Rectal smooth muscle tissue (tissue), 1 donor: ENCODE measurements at regions not wholly inside any gene's neighbourhood (a gene's known extent, or its start where the extent isn't known, plus 50 kb on each side); places are given as distances from the start of the nearest gene placed in this dataset.

Source experiments
- H3K27ac ChIP-seq: one replicate; pipeline ENCODE4 v1.7.0; 2013; ENCODE audit warnings: low read depth, low read length, inconsistent platforms
- H3K27me3 ChIP-seq: one replicate; pipeline ENCODE4 v1.7.0; 2013; ENCODE audit warnings: low read length; ENCODE audit not compliant: control insufficient read depth, insufficient read depth
- H3K36me3 ChIP-seq: one replicate; pipeline ENCODE4 v1.7.0; 2013; ENCODE audit warnings: low read length; ENCODE audit not compliant: control insufficient read depth, insufficient read depth
- H3K4me1 ChIP-seq: one replicate; pipeline ENCODE4 v1.7.0; 2013; ENCODE audit warnings: low read length; ENCODE audit not compliant: control insufficient read depth, insufficient read depth
- H3K4me3 ChIP-seq: one replicate; pipeline ENCODE4 v1.7.0; 2013; ENCODE audit warnings: low read length
- H3K9ac ChIP-seq: one replicate; pipeline ENCODE4 v1.7.0; 2013; ENCODE audit warnings: low read length

DNA sequence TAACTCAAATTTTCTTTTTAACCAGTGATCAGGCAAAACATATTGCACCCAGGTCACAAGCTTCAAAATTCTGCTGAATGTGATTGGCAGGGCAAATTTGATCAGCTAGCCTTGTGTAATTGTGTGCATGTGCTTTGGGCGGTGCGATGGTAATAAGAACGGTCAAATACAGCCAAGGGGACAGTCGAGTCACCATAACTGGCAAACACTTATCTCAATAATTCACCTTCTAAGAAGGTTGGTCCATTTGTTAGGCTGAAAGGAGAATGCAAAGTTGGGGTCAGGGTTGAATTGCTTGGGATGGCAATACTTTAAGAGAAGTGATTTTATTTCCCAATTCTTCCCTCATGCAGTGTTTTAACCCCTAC, 302.4 kb upstream of the PDZRN3 start:
- Histone ChIP-seq H3K27ac (no peak overlapping the region), H3K9ac (no peak overlapping the region), H3K4me3 (no peak overlapping the region), H3K36me3 (no peaks in the 10 kb centered on the region), H3K27me3 (no peaks in the 10 kb centered on the region), H3K4me1 (no peaks in the 10 kb centered on the region)

DNA sequence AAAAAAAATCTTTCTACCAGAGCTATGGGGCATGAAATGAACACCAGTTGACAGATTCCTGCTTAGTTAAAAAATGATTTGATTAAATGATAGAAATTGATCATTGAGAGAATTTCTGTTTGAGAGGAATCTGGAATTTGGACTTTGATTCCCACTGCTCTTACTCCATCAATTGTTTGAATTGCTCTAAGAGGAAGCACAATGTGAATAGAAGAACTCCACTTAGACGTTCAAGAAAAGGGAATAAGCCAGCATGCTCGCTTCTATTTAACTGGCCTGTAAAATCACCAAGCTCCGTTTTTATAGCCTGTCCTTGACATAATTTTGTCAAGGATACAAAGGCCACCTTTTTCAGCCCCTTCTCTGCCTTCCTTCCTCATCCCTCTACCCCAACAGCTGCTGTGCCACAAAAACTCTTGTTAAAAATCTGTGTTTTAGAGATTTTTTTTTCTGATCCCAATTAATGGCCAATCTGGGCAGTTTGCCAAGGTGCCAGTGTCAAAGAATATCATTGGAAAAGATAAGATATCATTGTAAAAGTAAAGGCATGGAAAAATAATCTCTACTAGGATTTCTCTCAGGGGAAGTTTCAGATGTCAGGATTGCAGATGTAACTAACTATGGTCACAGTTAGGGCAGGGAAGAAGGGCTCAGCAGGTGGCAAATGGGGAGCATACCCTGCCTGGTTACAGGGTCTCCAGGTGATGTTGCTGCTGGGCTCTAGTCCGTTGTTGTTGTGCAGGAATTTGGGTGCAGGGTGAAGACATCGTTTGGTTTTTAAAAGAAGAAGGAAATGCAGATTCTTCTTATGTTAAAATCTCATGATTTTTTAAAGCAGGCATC, 301.8 kb upstream of the PDZRN3 start:
- Histone ChIP-seq H3K4me3 (no peak overlapping the region), H3K9ac (no peak overlapping the region)

DNA sequence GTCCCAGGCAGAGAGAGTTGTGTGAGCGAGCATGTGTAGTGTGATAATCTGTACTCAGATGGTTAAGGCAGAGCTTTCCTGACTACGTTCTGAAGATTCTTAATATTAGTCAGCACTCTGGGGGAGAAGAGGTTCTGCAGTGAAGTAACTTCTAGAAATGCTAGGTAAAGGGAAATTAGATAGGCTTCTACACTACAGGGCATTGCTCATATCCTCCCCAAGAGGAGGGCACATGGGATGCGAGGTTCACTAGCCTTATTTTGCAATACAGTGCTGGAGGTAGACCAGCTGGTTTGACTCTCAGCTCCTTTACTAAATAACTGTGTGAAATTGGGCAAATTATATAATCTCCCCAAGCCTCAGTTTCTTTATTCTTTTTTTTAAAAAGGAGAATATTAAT, 300.3 kb upstream of the PDZRN3 start:
- Histone ChIP-seq H3K9ac (no peak overlapping the region), H3K4me1 (no peaks in the 10 kb centered on the region), H3K27me3 (no peaks in the 10 kb centered on the region), H3K4me3 (no peak overlapping the region), H3K36me3 (no peaks in the 10 kb centered on the region), H3K27ac (no peak overlapping the region)

More for the DNA sequence above, 301.8 kb upstream of the PDZRN3 start:
- Histone ChIP-seq H3K36me3 (no peaks in the 10 kb centered on the region), H3K27ac (no peak overlapping the region), H3K27me3 (no peaks in the 10 kb centered on the region), H3K4me1 (no peaks in the 10 kb centered on the region)

DNA sequence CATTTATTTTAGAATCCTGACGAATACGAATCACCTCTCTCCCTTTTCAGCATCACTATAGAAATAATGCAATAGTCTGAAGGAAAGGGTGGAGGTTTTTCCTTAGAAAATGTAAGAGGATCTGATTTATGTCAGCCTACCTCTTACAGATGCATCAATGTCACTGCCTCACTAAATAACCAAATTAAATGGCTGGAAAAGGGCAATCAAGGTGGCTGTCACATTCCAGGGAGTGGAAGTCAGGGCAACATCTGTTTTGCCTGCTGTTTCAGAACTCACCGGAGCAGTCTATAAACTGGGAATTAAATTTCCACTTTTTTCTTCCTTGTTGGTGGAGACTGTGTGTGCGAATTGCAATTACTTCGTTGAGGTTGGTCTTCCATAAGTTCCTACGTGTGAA, 299.3 kb upstream of the PDZRN3 start:
- no peaks in the 10 kb centered on the region for H3K36me3 ChIP-seq
- H3K27me3 ChIP-seq, result no peaks in the 10 kb centered on the region
- no peak overlapping the region for H3K9ac ChIP-seq
- no peak overlapping the region for H3K27ac ChIP-seq
- no peak overlapping the region for H3K4me3 ChIP-seq
- no peaks in the 10 kb centered on the region for H3K4me1 ChIP-seq

DNA sequence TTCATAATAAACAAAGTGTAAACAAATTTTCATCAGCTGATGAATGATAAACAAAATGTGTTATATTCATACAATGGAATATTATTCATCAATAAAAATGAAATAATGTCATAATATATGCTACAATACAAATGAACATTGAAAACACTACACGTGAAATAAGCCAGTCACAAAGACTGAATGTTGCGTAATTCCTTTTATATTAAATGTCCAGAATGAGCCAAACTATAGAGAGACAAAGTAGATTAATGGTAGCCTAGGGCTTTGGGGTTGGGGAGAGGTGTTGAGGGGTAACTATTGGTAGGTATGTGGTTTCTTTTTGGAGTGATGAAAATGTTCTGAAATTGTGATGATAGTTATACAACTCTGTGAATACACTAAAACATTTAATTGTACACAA, 292.9 kb upstream of the PDZRN3 start:
- H3K4me1 ChIP-seq, result no peaks in the 10 kb centered on the region
- no peak overlapping the region for H3K27ac ChIP-seq
- no peaks in the 10 kb centered on the region for H3K36me3 ChIP-seq
- no peak overlapping the region for H3K4me3 ChIP-seq
- no peak overlapping the region for H3K9ac ChIP-seq
- no peaks in the 10 kb centered on the region for H3K27me3 ChIP-seq

DNA sequence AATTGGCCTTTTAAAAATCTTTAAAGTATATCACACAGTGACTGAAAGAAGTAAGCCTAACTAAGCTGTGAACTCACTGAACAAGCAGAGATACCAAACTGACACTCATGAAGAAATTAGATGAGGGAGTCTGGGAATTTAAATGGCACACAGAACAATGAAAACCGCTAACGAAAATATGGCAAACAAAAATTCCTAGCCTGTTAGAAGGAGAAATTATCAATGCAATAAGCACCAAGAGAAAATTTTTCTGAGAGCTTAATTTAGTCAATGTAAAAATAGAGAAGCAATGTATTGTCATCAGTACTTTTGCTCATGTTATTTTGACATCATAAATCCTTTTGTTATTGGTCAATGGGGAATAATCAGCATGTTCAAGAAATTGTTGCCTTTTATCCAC, 291.1 kb upstream of the PDZRN3 start:
- Histone ChIP-seq H3K36me3 (no peaks in the 10 kb centered on the region), H3K27ac (no peak overlapping the region)

DNA sequence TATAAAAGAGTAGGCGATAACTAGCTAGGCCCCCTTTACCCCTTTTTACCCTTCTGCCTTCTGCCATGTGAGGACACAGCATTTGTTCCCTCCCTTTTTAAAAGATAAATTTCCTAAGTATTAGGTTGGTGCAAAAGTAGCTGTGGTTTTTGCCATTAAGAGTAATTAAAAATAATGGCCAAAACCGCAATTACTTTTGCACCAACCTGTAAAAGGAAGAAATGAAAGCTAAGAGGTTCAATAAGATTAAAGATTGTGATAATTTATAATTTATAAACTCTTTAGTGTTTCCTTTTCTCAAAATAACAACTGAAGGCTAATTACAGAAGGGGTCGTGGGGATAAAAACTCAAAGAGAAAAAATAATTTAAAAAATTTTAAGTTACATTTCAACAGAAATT, 283.5 kb upstream of the PDZRN3 start:
- Histone ChIP-seq H3K9ac (no peak overlapping the region), H3K36me3 (no peaks in the 10 kb centered on the region), H3K27ac (no peak overlapping the region), H3K4me3 (no peak overlapping the region), H3K4me1 (no peaks in the 10 kb centered on the region), H3K27me3 (no peaks in the 10 kb centered on the region)

More for the DNA sequence above, 291.1 kb upstream of the PDZRN3 start:
- H3K4me1 ChIP-seq, result no peaks in the 10 kb centered on the region
- H3K27me3 ChIP-seq, result no peaks in the 10 kb centered on the region
- no peak overlapping the region for H3K4me3 ChIP-seq
- no peak overlapping the region for H3K9ac ChIP-seq

DNA sequence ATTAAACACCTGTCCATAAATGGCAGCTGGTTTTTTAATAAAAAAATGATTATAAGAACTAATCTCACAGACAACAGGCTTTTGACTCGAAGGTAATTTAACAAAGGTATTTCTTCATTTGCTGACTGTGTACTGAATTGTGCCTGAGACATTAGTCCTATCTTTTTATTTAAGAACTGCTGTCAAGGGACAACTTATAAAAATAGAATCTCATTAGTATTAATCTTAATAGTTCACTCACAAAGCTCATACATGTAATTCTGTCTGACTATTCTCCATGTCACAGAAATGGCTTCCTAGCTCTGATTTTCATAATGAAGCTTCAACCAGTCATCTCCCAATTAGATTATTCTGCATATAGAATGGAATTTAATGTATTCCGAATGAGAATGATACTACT, 276.9 kb upstream of the PDZRN3 start:
- Histone ChIP-seq H3K4me3 (no peak overlapping the region), H3K27ac (no peak overlapping the region), H3K4me1 (no peaks in the 10 kb centered on the region), H3K27me3 (no peaks in the 10 kb centered on the region), H3K9ac (no peak overlapping the region), H3K36me3 (no peaks in the 10 kb centered on the region)

DNA sequence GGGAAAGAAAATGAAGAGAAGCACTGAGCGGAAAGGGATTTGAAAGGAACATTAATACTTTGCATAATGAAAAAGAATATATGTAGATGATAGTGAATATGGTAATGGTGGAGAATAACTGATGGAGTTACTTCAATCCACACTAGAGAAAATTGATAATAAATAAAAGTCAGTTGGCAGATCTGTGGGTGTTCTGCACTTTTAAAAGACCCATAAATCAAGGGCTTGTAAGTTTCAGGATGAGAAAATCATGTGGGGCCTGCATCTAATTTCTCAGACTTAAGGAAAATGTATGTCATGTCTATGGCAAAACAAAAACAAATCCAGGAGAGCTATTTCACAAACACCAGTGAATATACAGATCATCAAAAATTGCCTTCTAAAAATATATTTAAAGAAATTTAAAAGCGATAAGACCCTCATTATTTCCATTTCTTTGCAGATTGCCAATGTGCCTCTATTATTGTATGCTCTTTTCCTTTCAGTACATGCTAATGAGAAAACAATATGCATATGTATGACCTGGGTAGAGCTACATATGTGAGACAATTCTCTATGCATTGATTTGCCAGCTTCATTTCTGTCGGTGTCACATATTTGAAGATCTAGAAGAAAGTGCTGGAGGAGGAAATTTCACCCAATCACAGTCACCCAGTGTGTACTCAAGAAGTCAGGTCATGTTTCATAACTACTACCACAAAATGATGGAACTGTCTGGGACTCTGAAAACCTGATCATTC, 269.9 kb upstream of the PDZRN3 start:
- no peaks in the 10 kb centered on the region for H3K27me3 ChIP-seq
- no peak overlapping the region for H3K9ac ChIP-seq
- H3K36me3 ChIP-seq, result no peaks in the 10 kb centered on the region
- H3K4me3 ChIP-seq, result no peak overlapping the region
- H3K27ac ChIP-seq, result no peak overlapping the region
- no peaks in the 10 kb centered on the region for H3K4me1 ChIP-seq

DNA sequence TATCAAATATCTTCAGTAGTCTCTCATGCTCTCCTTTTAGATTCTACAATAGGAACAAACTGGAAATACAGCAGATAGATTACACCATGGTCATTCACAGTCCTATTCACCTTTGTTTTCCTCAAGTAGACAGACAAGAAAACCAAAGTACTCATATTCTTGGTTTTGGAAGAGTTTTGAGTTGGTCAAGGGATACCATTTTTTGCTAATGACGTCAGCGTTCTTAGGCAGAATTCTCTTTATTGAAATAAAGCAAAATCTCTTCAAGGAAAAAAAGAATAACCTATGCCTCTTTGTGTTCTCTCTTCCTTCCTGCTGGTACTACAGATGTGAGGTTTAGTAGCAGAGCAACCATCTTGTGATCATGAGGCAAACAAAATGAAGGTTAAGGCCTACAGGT, 268.3 kb upstream of the PDZRN3 start:
- no peaks in the 10 kb centered on the region for H3K4me1 ChIP-seq
- no peaks in the 10 kb centered on the region for H3K36me3 ChIP-seq
- no peak overlapping the region for H3K27ac ChIP-seq
- H3K4me3 ChIP-seq, result no peak overlapping the region
- no peaks in the 10 kb centered on the region for H3K27me3 ChIP-seq
- H3K9ac ChIP-seq, result no peak overlapping the region

DNA sequence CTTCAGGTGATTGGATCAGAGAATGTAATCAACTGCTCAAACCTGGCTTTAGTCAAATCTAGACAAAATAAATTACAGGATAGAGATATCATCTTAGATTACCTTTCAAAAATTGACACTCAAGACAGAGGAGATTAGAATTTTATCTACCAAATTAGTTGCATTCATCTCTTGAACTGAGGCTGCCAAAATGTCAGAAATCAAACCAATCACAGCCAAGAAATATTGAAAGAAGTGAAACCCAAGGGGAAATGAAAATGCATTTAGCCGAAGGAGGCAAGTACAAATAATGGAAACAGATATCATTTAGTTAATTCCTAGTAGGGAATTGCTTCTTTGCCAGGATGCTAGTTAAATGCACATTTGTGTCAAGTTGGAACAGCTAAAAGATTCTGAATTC, 261.1 kb upstream of the PDZRN3 start:
- Histone ChIP-seq H3K4me1 (no peaks in the 10 kb centered on the region), H3K4me3 (no peak overlapping the region), H3K27ac (no peak overlapping the region), H3K27me3 (no peaks in the 10 kb centered on the region), H3K36me3 (no peaks in the 10 kb centered on the region), H3K9ac (no peak overlapping the region)

DNA sequence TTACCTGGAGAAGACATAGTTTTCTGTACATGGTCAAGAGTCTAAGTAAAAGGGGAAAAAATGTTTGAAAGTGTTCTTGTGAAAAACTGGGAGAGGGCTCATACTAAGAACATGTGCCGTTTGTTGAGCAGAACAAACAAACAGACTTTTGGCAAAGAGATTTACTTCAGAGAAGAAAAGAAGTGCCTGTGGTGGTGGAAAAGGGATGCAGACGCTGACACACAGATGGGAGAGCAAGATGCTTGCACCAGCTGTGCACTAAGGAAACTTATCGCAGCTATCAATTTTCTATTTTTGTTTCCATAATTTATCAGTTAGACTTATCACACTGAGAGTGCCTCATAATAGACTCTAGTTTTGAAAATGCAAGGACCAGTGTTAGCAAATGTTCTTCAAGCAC, 259.6 kb upstream of the PDZRN3 start:
- Histone ChIP-seq H3K4me3 (no peak overlapping the region), H3K4me1 (no peaks in the 10 kb centered on the region), H3K27me3 (no peaks in the 10 kb centered on the region), H3K27ac (no peak overlapping the region), H3K9ac (no peak overlapping the region), H3K36me3 (no peaks in the 10 kb centered on the region)

DNA sequence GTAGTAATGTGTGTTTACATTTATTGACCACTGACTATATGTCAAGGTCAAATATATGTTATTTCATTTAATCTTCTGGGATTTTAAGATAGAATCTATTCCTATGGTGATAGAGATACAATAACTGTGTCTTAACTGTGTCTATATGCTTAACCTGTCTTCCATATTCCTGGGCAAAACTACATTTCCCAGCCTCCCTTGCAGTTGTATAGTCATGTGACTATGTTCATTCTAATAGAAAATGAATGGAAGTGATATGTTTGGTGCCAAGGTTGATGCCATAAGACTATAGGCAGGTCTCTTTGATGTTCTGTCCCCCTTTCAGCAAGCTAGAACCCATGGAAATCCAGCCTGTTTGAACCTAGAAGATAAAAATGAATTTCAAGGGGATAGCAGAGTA, 258.8 kb upstream of the PDZRN3 start:
- Histone ChIP-seq H3K27me3 (no peaks in the 10 kb centered on the region), H3K4me1 (no peaks in the 10 kb centered on the region)

More for the DNA sequence above, 258.8 kb upstream of the PDZRN3 start:
- Histone ChIP-seq H3K27ac (no peak overlapping the region), H3K36me3 (no peaks in the 10 kb centered on the region), H3K4me3 (no peak overlapping the region), H3K9ac (no peak overlapping the region)
